ENCODE measurements at regions not wholly inside any gene's neighbourhood (a gene's known extent, or its start where the extent isn't known, plus 50 kb on each side); places are given as distances from the start of the nearest gene placed in this dataset.
"Not testable (repeated sequence)": the region's sequence is repeated elsewhere in the genome, so short reads cannot be mapped to it uniquely, and the experiment has no call there.

- no peak for TF ChIP-seq CTCF (IDR thresholded peaks at IDR 0.05; ENCODE audit: low read depth, low read length)
- H3K4me3 ChIP-seq (ENCODE audit: low read depth, low read length) = no peak overlapping the region
Measured at GRCh38 chr12:69168363-69168762, 71.0 kb upstream of the CPSF6 start.

GRCh38 chr12:69168828-69169227, 70.5 kb upstream of the CPSF6 start:
- no peak for TF ChIP-seq CTCF (IDR thresholded peaks at IDR 0.05; ENCODE audit: low read depth, low read length)
- no peak overlapping the region for H3K4me3 ChIP-seq (ENCODE audit: low read depth, low read length)

GRCh38 chr12:69170293-69170692, 69.1 kb upstream of the CPSF6 start:
- no peak overlapping the region for H3K4me3 ChIP-seq (ENCODE audit: low read depth, low read length)
- TF ChIP-seq CTCF (IDR thresholded peaks at IDR 0.05; ENCODE audit: low read depth, low read length) = no peak

GRCh38 chr12:69171881-69172280, 67.5 kb upstream of the CPSF6 start:
- no peak overlapping the region for H3K4me3 ChIP-seq (ENCODE audit: low read depth, low read length)
- TF ChIP-seq CTCF (IDR thresholded peaks at IDR 0.05; ENCODE audit: low read depth, low read length) = no peak

GRCh38 chr12:69172491-69172890, 66.9 kb upstream of the CPSF6 start:
- no peak overlapping the region for H3K4me3 ChIP-seq (ENCODE audit: low read depth, low read length)
- no peak for TF ChIP-seq CTCF (IDR thresholded peaks at IDR 0.05; ENCODE audit: low read depth, low read length)

- H3K4me3 ChIP-seq (ENCODE audit: low read depth, low read length) = no peak overlapping the region
- TF ChIP-seq CTCF (IDR thresholded peaks at IDR 0.05; ENCODE audit: low read depth, low read length) = no peak
Measured at GRCh38 chr12:69173368-69173767, 66.0 kb upstream of the CPSF6 start.

GRCh38 chr12:69179786-69180185, 59.6 kb upstream of the CPSF6 start:
- TF ChIP-seq CTCF (IDR thresholded peaks at IDR 0.05; ENCODE audit: low read depth, low read length) = no peak
- H3K4me3 ChIP-seq (ENCODE audit: low read depth, low read length) = no peak overlapping the region

- not testable (repeated sequence) for H3K4me3 ChIP-seq (ENCODE audit: low read depth, low read length)
Measured at GRCh38 chr12:69187572-69187971, 51.8 kb upstream of the CPSF6 start.
